Adrenal gland (tissue), 9 donors: ENCODE measurements at regions not wholly inside any gene's neighbourhood (a gene's known extent, or its start where the extent isn't known, plus 50 kb on each side); places are given as distances from the start of the nearest gene placed in this dataset.

Source experiments
- DNase-seq, 7 donors: peaks; one replicate each; pipeline ENCODE4 v3.0.0-alpha.2; 2019 to 2020
- H3K27ac ChIP-seq, 5 donors: fragments of 200-600 bp; sonication (generic) in 4 of 5; 1 replicate in 3 of 5; 2 replicates in 2 of 5; pipeline versions ENCODE4 v1.5.1 to v1.8.0; 2016 to 2020; ENCODE audit warnings: mild to moderate bottlenecking in 1 of 5
- H3K27me3 ChIP-seq: fragments of 200-600 bp; 2 replicates; pipeline ENCODE4 v1.8.0; 2021
- H3K36me3 ChIP-seq, 2 donors: fragments of 200-600 bp; replicated peaks in 1 of 2; 1 replicate in 1 of 2; 2 replicates in 1 of 2; pipeline versions ENCODE4 v1.5.1 to v1.8.0; 2018 to 2022
- H3K4me1 ChIP-seq, 2 donors: fragments of 200-600 bp; replicated peaks in 1 of 2; 1 replicate in 1 of 2; 2 replicates in 1 of 2; pipeline versions ENCODE4 v1.5.1 to v1.8.0; 2018 to 2021
- H3K4me3 ChIP-seq, 4 donors: fragments of 200-600 bp; sonication (generic) in 3 of 4; one replicate each; pipeline ENCODE4 v1.5.1; 2016 to 2018
- H3K9me3 ChIP-seq, 3 donors: fragments of 200-600 bp; sonication (generic) in 1 of 3; replicated peaks in 1 of 3; 1 replicate in 2 of 3; 2 replicates in 1 of 3; pipeline versions ENCODE4 v1.5.1 to v1.8.0; 2016 to 2021
- POLR2A ChIP-seq, 2 donors: fragments of 450-650 bp; IDR thresholded peaks; one replicate each; pipeline ENCODE4 v1.6.1; 2017; ENCODE audit warnings: antibody characterized with exemption in 2 of 2, mild to moderate bottlenecking in 2 of 2, moderate library complexity in 1 of 2
- WGBS, 4 donors: extraction: QIAGEN DNeasy Blood & Tissue Kit in 2 of 4; methylation state at CpG; one replicate each; pipeline versions ENCODE4 v1.1.5 to v1.1.7; 2013 to 2017; 5-methylcytosine and 5-hydroxymethylcytosine counted together
- intact Hi-C, 2 donors: fragments of 100-400 bp; cut with DNase I; formaldehyde crosslinking; loops; one replicate each; pipeline versions ENCODE4 v1.14.1 to v1.15.0; 2022 to 2023
- TF ChIP-seq, protein P1 (sequence below), 6 experiments: fragments of 450-650 bp in 4 of 6; fragments of 200-600 bp in 2 of 6; sonication (generic) in 1 of 6; IDR thresholded peaks; 1 replicate in 5 of 6; 2 replicates in 1 of 6; pipeline versions ENCODE4 v1.5.1 to v1.8.0; 2016 to 2021; ENCODE audit warnings: antibody characterized with exemption in 6 of 6, mild to moderate bottlenecking in 2 of 6, moderate library complexity in 1 of 6
- donor health status: healthy with polysubstance abuse.
- donor health status: Bipolar disorder and iron deficiency.
- donor health status: DM: yes; HTN: yes; CAD: no.
- donor health status: DM: no; HTN: no; CAD: no.
- donor health status: DM: no; HTN: no; CAD: no.

DNA sequence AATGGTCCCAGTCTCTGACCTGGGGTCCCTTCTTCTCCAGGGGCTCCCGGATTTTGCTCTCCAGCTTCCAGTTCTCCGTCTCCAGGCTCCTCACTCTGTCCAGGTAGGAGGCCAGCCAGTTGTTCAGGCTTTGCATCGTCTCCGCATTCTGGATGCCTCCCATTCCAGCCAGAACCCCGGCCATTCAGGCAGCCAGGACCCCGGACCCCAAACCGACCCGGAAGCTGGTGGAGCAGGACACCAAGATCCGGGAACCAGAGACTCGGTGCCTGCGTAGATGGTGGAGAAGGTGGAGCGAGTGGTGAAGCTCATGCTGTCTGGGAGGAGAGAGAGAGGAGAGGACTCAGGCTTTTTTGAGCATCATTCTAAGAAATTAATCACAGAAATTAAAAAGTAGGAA, 572.4 kb upstream of the NCAM2 start:
- intact Hi-C loops: no loop called here
- Histone ChIP-seq H3K36me3 (no peaks in the 10 kb centered on the region), H3K27me3 (no peaks in the 10 kb centered on the region), H3K4me1 (no peaks in the 10 kb centered on the region), H3K27ac (no peak overlapping the region), H3K4me3 (no peak overlapping the region), H3K9me3 (no peaks in the 10 kb centered on the region)
- TF ChIP-seq, protein P1, sequence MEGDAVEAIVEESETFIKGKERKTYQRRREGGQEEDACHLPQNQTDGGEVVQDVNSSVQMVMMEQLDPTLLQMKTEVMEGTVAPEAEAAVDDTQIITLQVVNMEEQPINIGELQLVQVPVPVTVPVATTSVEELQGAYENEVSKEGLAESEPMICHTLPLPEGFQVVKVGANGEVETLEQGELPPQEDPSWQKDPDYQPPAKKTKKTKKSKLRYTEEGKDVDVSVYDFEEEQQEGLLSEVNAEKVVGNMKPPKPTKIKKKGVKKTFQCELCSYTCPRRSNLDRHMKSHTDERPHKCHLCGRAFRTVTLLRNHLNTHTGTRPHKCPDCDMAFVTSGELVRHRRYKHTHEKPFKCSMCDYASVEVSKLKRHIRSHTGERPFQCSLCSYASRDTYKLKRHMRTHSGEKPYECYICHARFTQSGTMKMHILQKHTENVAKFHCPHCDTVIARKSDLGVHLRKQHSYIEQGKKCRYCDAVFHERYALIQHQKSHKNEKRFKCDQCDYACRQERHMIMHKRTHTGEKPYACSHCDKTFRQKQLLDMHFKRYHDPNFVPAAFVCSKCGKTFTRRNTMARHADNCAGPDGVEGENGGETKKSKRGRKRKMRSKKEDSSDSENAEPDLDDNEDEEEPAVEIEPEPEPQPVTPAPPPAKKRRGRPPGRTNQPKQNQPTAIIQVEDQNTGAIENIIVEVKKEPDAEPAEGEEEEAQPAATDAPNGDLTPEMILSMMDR (IDR thresholded peaks at IDR 0.05): no peak
- no peak for TF ChIP-seq POLR2A (IDR thresholded peaks at IDR 0.05)
- 82 to 89% (median 83%) methylated on average over 9 to 12 of the region's 12 CpGs for WGBS, 4 donors
- no peak for DNase-seq

DNA sequence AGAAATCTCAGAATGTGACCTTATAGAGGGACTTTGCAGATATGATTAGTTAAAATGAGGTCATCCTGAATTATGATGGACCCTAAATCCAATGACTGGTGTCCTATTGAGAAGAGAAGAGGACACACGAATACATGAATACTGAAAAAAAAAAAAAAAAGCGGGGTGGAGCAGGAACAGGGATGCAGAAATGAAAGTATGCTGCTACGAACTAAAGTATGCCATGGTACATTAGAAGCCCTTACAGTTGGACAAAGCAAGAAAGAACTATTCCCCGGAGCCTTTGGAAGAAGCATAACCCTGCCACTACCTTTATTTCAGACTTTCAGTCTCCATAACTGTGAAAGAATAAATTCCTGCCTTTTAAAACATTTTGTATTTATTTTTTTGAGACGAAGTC, 557.9 kb upstream of the NCAM2 start:
- Histone ChIP-seq H3K9me3 (no peaks in the 10 kb centered on the region), H3K27me3 (no peaks in the 10 kb centered on the region), H3K4me1 (no peaks in the 10 kb centered on the region), H3K4me3 (no peak overlapping the region), H3K36me3 (no peaks in the 10 kb centered on the region), H3K27ac (no peak overlapping the region)
- DNase-seq: no peak
- TF ChIP-seq POLR2A (IDR thresholded peaks at IDR 0.05): no peak
- TF ChIP-seq, protein P1 (IDR thresholded peaks at IDR 0.05): no peak
- intact Hi-C loops: no loop called here
- WGBS, 4 donors: 62 to 86% (median 83%) methylated on average over 5 of the region's 5 CpGs

DNA sequence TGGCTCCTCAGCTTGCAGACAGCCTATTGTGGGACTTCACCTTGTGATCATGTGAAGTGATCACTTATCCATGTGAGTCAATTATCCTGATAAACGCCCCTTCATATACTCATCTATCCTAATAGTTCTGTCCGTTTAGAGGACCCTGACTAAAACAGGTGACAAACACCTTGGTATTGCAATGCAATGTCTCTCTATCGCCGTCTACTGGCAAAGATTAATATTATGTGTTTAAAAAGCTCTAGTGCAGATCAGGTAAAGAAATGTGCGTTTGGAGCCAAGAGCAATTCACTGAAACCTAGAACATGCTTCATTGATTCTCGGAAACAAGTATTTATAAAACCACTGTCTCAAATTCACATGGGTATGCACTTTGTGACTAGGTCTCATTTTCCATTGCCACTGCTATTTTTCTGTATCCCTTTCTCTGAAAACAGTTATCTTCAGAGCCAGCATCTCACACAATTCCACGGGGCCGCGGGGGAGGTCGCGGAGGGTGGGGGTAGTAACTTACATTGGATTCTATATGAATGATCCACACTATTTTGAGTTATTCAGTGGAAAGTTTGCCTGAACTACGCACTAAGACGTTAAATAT, 554.6 kb upstream of the NCAM2 start:
- no peak overlapping the region for H3K27ac ChIP-seq
- no peak for TF ChIP-seq POLR2A (IDR thresholded peaks at IDR 0.05)
- TF ChIP-seq, protein P1 (IDR thresholded peaks at IDR 0.05): peak in 4 of 6 experiments; percentile 22 to 42 (median 37)
- no peaks in the 10 kb centered on the region for H3K9me3 ChIP-seq
- no peaks in the 10 kb centered on the region for H3K36me3 ChIP-seq
- H3K4me1 ChIP-seq: no peaks in the 10 kb centered on the region
- no peaks in the 10 kb centered on the region for H3K27me3 ChIP-seq
- 61 to 67% (median 63%) methylated on average over 13 of the region's 13 CpGs for WGBS, 4 donors
- DNase-seq: no peak
- intact Hi-C loops: no loop called here
- no peak overlapping the region for H3K4me3 ChIP-seq

DNA sequence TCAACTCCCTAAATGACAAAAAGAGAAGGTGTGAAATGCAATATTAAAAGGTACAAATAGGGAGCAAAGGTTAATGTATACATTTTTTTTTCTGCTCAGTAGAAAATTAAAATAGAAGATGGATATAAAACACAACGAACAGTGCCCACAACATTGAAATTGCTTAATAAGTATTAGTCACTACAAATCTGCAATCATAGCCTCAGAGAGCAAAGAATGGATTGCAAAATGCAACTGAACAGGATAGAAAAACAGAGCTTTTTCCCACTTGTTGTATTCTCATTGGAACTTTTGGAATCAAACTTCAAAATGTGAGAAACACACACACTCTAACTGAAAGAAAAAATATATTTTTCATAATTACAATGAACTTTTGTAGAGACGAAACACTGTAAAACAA, 552.2 kb upstream of the NCAM2 start:
- TF ChIP-seq, protein P1 (IDR thresholded peaks at IDR 0.05): no peak
- TF ChIP-seq POLR2A (IDR thresholded peaks at IDR 0.05): no peak
- no peaks in the 10 kb centered on the region for H3K4me1 ChIP-seq
- no peaks in the 10 kb centered on the region for H3K36me3 ChIP-seq
- H3K4me3 ChIP-seq: no peak overlapping the region
- H3K27me3 ChIP-seq: no peaks in the 10 kb centered on the region
- no peak overlapping the region for H3K27ac ChIP-seq
- H3K9me3 ChIP-seq: no peaks in the 10 kb centered on the region
- 45 to 76% (median 59%) methylated on average over 2 of the region's 2 CpGs for WGBS, 4 donors
- intact Hi-C loops: no loop called here
- no peak for DNase-seq
